ENCODE measurements at regions not wholly inside any gene's neighbourhood (a gene's known extent, or its start where the extent isn't known, plus 50 kb on each side); places are given as distances from the start of the nearest gene placed in this dataset.

GRCh38 chr2:176956791-176957190 lies 255.8 kb upstream of the HNRNPA3 start:
- H3K4me1 ChIP-seq, result no peaks in the 10 kb centered on the region
- H3K9me3 ChIP-seq (replicated peaks), result no peaks in the 10 kb centered on the region
- H3K27ac ChIP-seq, result no peak overlapping the region
- no peak for DNase-seq
- H3K27me3 ChIP-seq, result 0 out of 2 replicates have a peak, but pooled peaks cover 3% of the 10 kb centered on the region
- no peaks in the 10 kb centered on the region for H3K36me3 ChIP-seq
- H3K4me3 ChIP-seq, result no peak overlapping the region

- H3K36me3 ChIP-seq, result no peaks in the 10 kb centered on the region
- peak in 1 of 2 experiments; percentile 19 for DNase-seq
- H3K9me3 ChIP-seq (replicated peaks), result no peaks in the 10 kb centered on the region
- H3K27ac ChIP-seq, result no peak overlapping the region
- no peaks in the 10 kb centered on the region for H3K4me1 ChIP-seq
- 0 out of 2 replicates have a peak, but pooled peaks cover 3% of the 10 kb centered on the region for H3K27me3 ChIP-seq
- no peak overlapping the region for H3K4me3 ChIP-seq
Observed at GRCh38 chr2:176959614-176960013, 253.0 kb upstream of the HNRNPA3 start.

- Histone ChIP-seq H3K27ac (no peak overlapping the region), H3K4me3 (no peak overlapping the region), H3K27me3 (0 out of 2 replicates have a peak, but pooled peaks cover 3% of the 10 kb centered on the region), H3K9me3 (replicated peaks) (no peaks in the 10 kb centered on the region), H3K36me3 (no peaks in the 10 kb centered on the region), H3K4me1 (no peaks in the 10 kb centered on the region)
- DNase-seq, result no peak
Observed at GRCh38 chr2:176960061-176960460, 252.5 kb upstream of the HNRNPA3 start.

GRCh38 chr2:176960736-176961520 lies 251.7 kb upstream of the HNRNPA3 start:
- H3K36me3 ChIP-seq, result no peaks in the 10 kb centered on the region
- no peaks in the 10 kb centered on the region for H3K4me1 ChIP-seq
- H3K27ac ChIP-seq, result no peak overlapping the region
- H3K27me3 ChIP-seq, result 0 out of 2 replicates have a peak, but pooled peaks cover 3% of the 10 kb centered on the region
- no peaks in the 10 kb centered on the region for H3K9me3 ChIP-seq (replicated peaks)
- no peak for DNase-seq
- H3K4me3 ChIP-seq, result no peak overlapping the region

GRCh38 chr2:176961775-176962619 lies 250.6 kb upstream of the HNRNPA3 start:
- H3K9me3 ChIP-seq (replicated peaks), result no peaks in the 10 kb centered on the region
- DNase-seq, result no peak
- H3K27me3 ChIP-seq, result 0 out of 2 replicates have a peak, but pooled peaks cover 3% of the 10 kb centered on the region
- H3K27ac ChIP-seq, result no peak overlapping the region
- H3K36me3 ChIP-seq, result no peaks in the 10 kb centered on the region
- H3K4me1 ChIP-seq, result no peaks in the 10 kb centered on the region
- H3K4me3 ChIP-seq, result no peak overlapping the region

- H3K27me3 ChIP-seq, result no peaks in the 10 kb centered on the region
- no peak for DNase-seq
- H3K36me3 ChIP-seq, result no peaks in the 10 kb centered on the region
- no peak overlapping the region for H3K27ac ChIP-seq
- H3K4me3 ChIP-seq, result no peak overlapping the region
- H3K9me3 ChIP-seq (replicated peaks), result no peaks in the 10 kb centered on the region
- H3K4me1 ChIP-seq, result no peaks in the 10 kb centered on the region
Observed at GRCh38 chr2:176963568-176964287, 248.9 kb upstream of the HNRNPA3 start.

GRCh38 chr2:176967911-176968450 lies 244.6 kb upstream of the HNRNPA3 start:
- Histone ChIP-seq H3K36me3 (no peaks in the 10 kb centered on the region), H3K27ac (no peak overlapping the region), H3K9me3 (replicated peaks) (no peaks in the 10 kb centered on the region), H3K4me1 (no peaks in the 10 kb centered on the region), H3K4me3 (no peak overlapping the region), H3K27me3 (no peaks in the 10 kb centered on the region; the same call in 1 of the 2 replicates)
- no peak for DNase-seq

GRCh38 chr2:176969642-176970359 lies 242.8 kb upstream of the HNRNPA3 start:
- H3K9me3 ChIP-seq (replicated peaks), result no peaks in the 10 kb centered on the region
- H3K27me3 ChIP-seq, result no peaks in the 10 kb centered on the region; the same call in 1 of the 2 replicates
- DNase-seq, result no peak
- no peaks in the 10 kb centered on the region for H3K4me1 ChIP-seq
- no peaks in the 10 kb centered on the region for H3K36me3 ChIP-seq
- no peak overlapping the region for H3K27ac ChIP-seq
- no peak overlapping the region for H3K4me3 ChIP-seq

GRCh38 chr2:176976736-176977685 lies 235.6 kb upstream of the HNRNPA3 start:
- Histone ChIP-seq H3K4me3 (no peak overlapping the region), H3K9me3 (replicated peaks) (no peaks in the 10 kb centered on the region), H3K27me3 (no peaks in the 10 kb centered on the region; the same call in 1 of the 2 replicates), H3K36me3 (no peaks in the 10 kb centered on the region), H3K4me1 (no peaks in the 10 kb centered on the region), H3K27ac (no peak overlapping the region)
- DNase-seq, result no peak

- no peak overlapping the region for H3K4me3 ChIP-seq
- H3K9me3 ChIP-seq (replicated peaks), result no peaks in the 10 kb centered on the region
- no peak for DNase-seq
Observed at GRCh38 chr2:176978921-176979320, 233.7 kb upstream of the HNRNPA3 start.

GRCh38 chr2:176979981-176980710 lies 232.4 kb upstream of the HNRNPA3 start:
- no peaks in the 10 kb centered on the region for H3K4me1 ChIP-seq
- no peaks in the 10 kb centered on the region for H3K9me3 ChIP-seq (replicated peaks)
- no peak overlapping the region for H3K4me3 ChIP-seq
- H3K36me3 ChIP-seq, result no peaks in the 10 kb centered on the region
- H3K27ac ChIP-seq, result no peak overlapping the region
- DNase-seq, result no peak
- no peaks in the 10 kb centered on the region for H3K27me3 ChIP-seq

More at GRCh38 chr2:176978921-176979320, 233.7 kb upstream of the HNRNPA3 start:
- H3K4me1 ChIP-seq, result no peaks in the 10 kb centered on the region
- no peak overlapping the region for H3K27ac ChIP-seq
- no peaks in the 10 kb centered on the region for H3K27me3 ChIP-seq
- H3K36me3 ChIP-seq, result no peaks in the 10 kb centered on the region

GRCh38 chr2:176984987-176985386 lies 227.6 kb upstream of the HNRNPA3 start:
- no peak overlapping the region for H3K4me3 ChIP-seq
- no peak for DNase-seq
- H3K9me3 ChIP-seq (replicated peaks), result no peaks in the 10 kb centered on the region
- H3K36me3 ChIP-seq, result no peaks in the 10 kb centered on the region
- no peak overlapping the region for H3K27ac ChIP-seq
- no peaks in the 10 kb centered on the region for H3K4me1 ChIP-seq
- no peaks in the 10 kb centered on the region for H3K27me3 ChIP-seq

Data from SJCRH30 (cell line).